Left lung (tissue), 4 donors: ENCODE measurements at regions not wholly inside any gene's neighbourhood (a gene's known extent, or its start where the extent isn't known, plus 50 kb on each side); places are given as distances from the start of the nearest gene placed in this dataset.
"Not testable (repeated sequence)": the region's sequence is repeated elsewhere in the genome, so short reads cannot be mapped to it uniquely, and the experiment has no call there.

Experiments used
- ATAC-seq: fragments of 200-7000 bp; cut with Tn5 transposase; one replicate; pipeline ENCODE4 v1.9.1; 2020; ENCODE audit warnings: moderate library complexity
- DNase-seq, 4 donors: peaks; one replicate each; pipeline ENCODE4 v3.0.0-alpha.2; 2013 to 2020
- H3K27ac ChIP-seq, 2 donors: fragments of 200-600 bp; sonication (generic) in 1 of 2; one replicate each; pipeline versions ENCODE4 v1.5.0 to v1.8.0; 2020 to 2021
- H3K27me3 ChIP-seq, 2 donors: fragments of 200-600 bp; sonication (generic) in 1 of 2; one replicate each; pipeline versions ENCODE4 v1.5.0 to v1.8.0; 2020 to 2021
- H3K36me3 ChIP-seq, 2 donors: fragments of 200-600 bp; sonication (generic) in 1 of 2; one replicate each; pipeline versions ENCODE4 v1.5.0 to v1.8.0; 2020 to 2021
- H3K4me1 ChIP-seq, 2 donors: fragments of 200-600 bp; one replicate each; pipeline ENCODE4 v1.8.0; 2021
- H3K4me3 ChIP-seq, 2 donors: fragments of 200-600 bp; sonication (generic) in 1 of 2; one replicate each; pipeline versions ENCODE4 v1.5.0 to v1.8.0; 2020 to 2021; ENCODE audit warnings: mild to moderate bottlenecking in 1 of 2
- H3K9me3 ChIP-seq, 2 donors: fragments of 200-600 bp; sonication (generic) in 1 of 2; one replicate each; pipeline versions ENCODE4 v1.5.0 to v1.8.0; 2020 to 2021
- intact Hi-C, 2 donors: fragments of 100-400 bp; cut with DNase I; formaldehyde crosslinking; loops; one replicate each; pipeline versions ENCODE4 v1.11.2 to v1.14.2; 2022
- TF ChIP-seq, protein P1 (sequence below), 2 donors: fragments of 200-600 bp; sonication (generic) in 1 of 2; IDR thresholded peaks; one replicate each; pipeline versions ENCODE4 v1.5.0 to v1.8.0; 2021; ENCODE audit warnings: antibody characterized with exemption in 2 of 2
- donor health status: DM: no; HTN: yes; CAD: no.
- donor health status: DM: no; HTN: no; CAD: no.

DNA sequence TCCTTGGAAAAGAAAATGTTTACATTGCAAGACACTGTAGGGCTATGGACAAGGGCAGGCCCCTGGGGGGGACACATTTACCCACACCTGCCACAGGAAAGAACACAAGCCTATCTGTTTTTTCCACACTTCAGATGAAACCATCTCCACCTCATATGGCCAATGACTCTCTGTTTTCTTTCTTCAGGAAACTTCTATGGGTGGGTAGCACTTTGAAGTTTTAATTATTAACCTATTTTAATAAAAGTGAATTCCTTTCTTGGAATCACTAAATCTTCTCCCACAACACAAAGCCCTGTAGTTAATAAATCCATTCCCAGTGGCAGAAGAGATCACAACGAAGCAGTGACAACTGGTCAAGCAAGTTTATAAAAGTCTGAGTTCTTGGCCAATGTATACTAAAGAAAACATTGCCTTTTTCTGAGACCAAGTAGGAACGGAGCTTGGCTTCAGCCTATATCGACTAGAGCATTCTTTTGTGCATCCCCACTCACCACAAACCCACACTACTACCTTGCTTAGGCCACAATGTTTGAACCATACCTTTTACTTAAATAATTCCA, 125.1 kb upstream of the CARMIL1 start:
- peaks cover 0 to 5% of the 10 kb centered on the region in 2 donors for H3K4me1 ChIP-seq
- H3K9me3 ChIP-seq: peaks cover 0 to 25% of the 10 kb centered on the region in 2 donors
- TF ChIP-seq, protein P1, sequence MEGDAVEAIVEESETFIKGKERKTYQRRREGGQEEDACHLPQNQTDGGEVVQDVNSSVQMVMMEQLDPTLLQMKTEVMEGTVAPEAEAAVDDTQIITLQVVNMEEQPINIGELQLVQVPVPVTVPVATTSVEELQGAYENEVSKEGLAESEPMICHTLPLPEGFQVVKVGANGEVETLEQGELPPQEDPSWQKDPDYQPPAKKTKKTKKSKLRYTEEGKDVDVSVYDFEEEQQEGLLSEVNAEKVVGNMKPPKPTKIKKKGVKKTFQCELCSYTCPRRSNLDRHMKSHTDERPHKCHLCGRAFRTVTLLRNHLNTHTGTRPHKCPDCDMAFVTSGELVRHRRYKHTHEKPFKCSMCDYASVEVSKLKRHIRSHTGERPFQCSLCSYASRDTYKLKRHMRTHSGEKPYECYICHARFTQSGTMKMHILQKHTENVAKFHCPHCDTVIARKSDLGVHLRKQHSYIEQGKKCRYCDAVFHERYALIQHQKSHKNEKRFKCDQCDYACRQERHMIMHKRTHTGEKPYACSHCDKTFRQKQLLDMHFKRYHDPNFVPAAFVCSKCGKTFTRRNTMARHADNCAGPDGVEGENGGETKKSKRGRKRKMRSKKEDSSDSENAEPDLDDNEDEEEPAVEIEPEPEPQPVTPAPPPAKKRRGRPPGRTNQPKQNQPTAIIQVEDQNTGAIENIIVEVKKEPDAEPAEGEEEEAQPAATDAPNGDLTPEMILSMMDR (IDR thresholded peaks at IDR 0.05): no peak
- intact Hi-C loops: no loop called here
- H3K4me3 ChIP-seq: no peak overlapping the region
- no peak overlapping the region for H3K27ac ChIP-seq
- DNase-seq (no peak), ATAC-seq (peak; percentile 6)
- H3K36me3 ChIP-seq: peaks cover 0 to 5% of the 10 kb centered on the region in 2 donors
- H3K27me3 ChIP-seq: no peaks in the 10 kb centered on the region

DNA sequence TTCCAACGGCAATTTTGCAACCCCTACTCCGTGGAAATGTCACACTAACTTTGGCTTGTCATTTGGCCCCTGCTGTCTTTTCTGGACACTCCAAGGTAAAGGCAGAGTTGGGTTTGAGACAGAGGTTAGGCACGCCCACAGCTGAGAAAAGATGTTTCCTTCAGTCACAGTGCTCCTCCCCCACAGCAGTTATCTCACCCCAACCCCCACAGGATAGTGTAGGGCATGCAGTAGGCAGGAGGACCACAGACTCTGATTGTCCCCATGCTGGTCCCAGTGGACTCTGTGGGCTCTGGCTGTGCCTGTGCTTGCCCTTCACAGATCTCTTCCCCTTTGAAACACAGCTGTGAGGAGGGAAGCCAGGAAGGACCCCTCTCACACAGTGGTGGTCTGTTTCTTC, 124.0 kb upstream of the CARMIL1 start:
- Histone ChIP-seq H3K27me3 (no peaks in the 10 kb centered on the region), H3K9me3 (peaks cover 0 to 26% of the 10 kb centered on the region in 2 donors), H3K27ac (no peak overlapping the region), H3K4me1 (peaks cover 0 to 5% of the 10 kb centered on the region in 2 donors), H3K36me3 (peaks cover 0 to 5% of the 10 kb centered on the region in 2 donors), H3K4me3 (no peak overlapping the region)
- DNase-seq (no peak), ATAC-seq (peak; percentile 4)
- TF ChIP-seq, protein P1 (IDR thresholded peaks at IDR 0.05): no peak
- intact Hi-C loops: no loop called here

DNA sequence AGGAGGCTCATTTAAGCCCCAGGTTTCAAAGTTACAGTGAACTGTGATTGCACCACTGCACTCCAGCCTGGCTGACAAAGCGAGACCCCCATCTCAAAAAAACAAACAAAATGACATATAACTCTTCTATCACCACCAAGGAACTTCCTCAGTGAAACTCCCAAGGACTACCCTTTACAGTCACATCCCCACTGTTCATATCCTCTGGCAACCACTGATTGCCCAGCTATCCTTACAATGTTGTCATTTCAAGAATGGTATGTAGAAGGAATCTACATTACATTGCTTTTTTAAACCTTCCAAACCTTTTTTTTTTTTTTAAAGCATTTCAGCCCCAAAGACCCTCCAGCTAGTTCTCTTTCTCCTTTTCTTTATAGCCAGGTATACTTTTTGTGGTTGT, 123.1 kb upstream of the CARMIL1 start:
- H3K36me3 ChIP-seq: peaks cover 0 to 5% of the 10 kb centered on the region in 2 donors
- intact Hi-C loops: no loop called here
- peaks cover 0 to 5% of the 10 kb centered on the region in 2 donors for H3K4me1 ChIP-seq
- TF ChIP-seq, protein P1 (IDR thresholded peaks at IDR 0.05): no peak
- H3K9me3 ChIP-seq: peaks cover 0 to 26% of the 10 kb centered on the region in 2 donors
- DNase-seq: no peak
- peak; percentile 3 for ATAC-seq
- no peaks in the 10 kb centered on the region for H3K27me3 ChIP-seq
- no peak overlapping the region for H3K4me3 ChIP-seq
- no peak overlapping the region for H3K27ac ChIP-seq

DNA sequence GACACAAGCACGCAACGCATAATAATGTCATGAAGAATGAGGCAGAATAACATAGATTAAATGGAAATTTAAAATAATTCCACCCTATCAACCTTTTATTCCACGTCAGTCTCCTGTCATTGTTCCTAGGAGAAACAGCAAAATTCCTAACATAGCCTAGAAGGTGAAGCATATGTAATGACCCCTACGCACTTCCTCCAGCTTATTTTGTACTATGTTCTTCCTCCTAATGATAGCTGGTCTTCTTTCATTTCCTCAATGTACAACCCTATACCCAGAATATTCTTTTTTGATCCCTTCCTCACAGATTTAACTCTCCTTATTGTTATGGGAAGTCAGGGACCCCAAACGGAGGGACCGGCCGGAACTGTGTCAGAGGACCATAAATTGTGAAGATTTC, 122.0 kb upstream of the CARMIL1 start:
- no peak for ATAC-seq
- DNase-seq: no peak
- Histone ChIP-seq H3K4me3 (no peak overlapping the region), H3K9me3 (peaks cover 0 to 26% of the 10 kb centered on the region in 2 donors), H3K27me3 (no peaks in the 10 kb centered on the region), H3K27ac (no peak overlapping the region), H3K4me1 (peaks cover 0 to under 1% of the 10 kb centered on the region in 2 donors), H3K36me3 (peaks cover 0 to 5% of the 10 kb centered on the region in 2 donors)
- intact Hi-C loops: no loop called here
- TF ChIP-seq, protein P1 (IDR thresholded peaks at IDR 0.05): no peak

DNA sequence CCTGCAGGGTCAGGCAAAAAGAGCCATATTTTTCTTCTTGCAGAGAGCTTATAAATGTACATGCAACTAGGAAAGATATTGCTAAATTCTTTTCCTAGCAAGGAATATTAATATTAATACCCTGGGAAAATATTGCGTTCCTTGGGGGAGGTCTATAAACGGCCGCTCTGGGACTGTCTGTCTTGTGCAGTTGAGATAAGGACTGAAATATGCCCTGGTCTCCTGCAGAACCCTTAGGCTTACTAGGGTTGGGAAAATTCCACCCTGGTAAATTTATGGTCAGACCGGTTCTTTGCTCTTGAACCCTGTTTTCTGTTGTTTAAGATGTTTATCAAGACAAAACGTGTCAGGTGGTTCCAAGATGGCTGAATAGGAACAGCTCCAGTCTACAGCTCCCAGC, 121.3 kb upstream of the CARMIL1 start:
- Histone ChIP-seq H3K27ac (no peak overlapping the region), H3K4me1 (no peaks in the 10 kb centered on the region), H3K27me3 (no peaks in the 10 kb centered on the region), H3K9me3 (peaks cover 0 to 26% of the 10 kb centered on the region in 2 donors), H3K4me3 (no peak overlapping the region), H3K36me3 (peaks cover 0 to 5% of the 10 kb centered on the region in 2 donors)
- DNase-seq (no peak), ATAC-seq (no peak)
- TF ChIP-seq, protein P1 (IDR thresholded peaks at IDR 0.05): no peak
- intact Hi-C loops: no loop called here

DNA sequence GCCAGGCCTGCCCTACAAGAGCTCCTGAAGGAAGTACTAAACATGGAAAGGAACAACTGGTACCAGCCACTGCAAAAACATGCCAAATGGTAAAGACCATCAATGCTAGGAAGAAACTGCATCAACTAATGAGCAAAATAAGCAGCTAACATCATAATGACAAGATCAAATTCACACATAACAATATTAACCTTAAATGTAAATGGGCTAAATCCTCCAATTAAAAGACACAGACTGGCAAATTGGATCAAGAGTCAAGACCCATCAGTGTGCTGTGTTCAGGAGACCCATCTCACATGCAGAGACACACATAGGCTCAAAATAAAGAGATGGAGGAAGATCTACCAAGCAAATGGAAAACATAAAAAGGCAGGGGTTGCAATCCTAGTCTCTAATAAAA, 119.0 kb upstream of the CARMIL1 start:
- intact Hi-C loops, H3K27me3 ChIP-seq, ATAC-seq, H3K4me3 ChIP-seq, H3K36me3 ChIP-seq, H3K4me1 ChIP-seq, DNase-seq, H3K27ac ChIP-seq: not testable (repeated sequence)
- H3K9me3 ChIP-seq: peaks cover 0 to 26% of the 10 kb centered on the region in 2 donors
